ENCODE measurements at regions not wholly inside any gene's neighbourhood (a gene's known extent, or its start where the extent isn't known, plus 50 kb on each side); places are given as distances from the start of the nearest gene placed in this dataset.

DNA sequence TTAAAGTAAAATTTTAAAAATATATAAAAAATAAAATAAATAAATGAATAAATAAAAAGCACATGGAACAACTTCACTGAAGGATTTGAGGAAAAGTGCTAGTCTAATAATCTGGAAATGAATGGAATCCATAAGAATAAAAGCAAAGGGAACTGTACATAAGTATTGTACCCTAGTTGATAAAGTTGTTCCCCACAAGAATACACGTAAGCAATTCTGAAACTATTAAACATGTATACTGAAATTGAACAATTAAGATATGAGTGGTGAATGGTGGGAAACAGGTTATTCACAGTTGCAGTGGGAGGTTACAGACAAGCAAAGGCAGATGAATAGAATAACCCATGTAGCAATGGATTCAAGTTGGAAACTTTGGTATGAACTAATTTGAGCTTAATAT is 853.2 kb upstream of the SOX9 start:
- TF ChIP-seq, protein P1, sequence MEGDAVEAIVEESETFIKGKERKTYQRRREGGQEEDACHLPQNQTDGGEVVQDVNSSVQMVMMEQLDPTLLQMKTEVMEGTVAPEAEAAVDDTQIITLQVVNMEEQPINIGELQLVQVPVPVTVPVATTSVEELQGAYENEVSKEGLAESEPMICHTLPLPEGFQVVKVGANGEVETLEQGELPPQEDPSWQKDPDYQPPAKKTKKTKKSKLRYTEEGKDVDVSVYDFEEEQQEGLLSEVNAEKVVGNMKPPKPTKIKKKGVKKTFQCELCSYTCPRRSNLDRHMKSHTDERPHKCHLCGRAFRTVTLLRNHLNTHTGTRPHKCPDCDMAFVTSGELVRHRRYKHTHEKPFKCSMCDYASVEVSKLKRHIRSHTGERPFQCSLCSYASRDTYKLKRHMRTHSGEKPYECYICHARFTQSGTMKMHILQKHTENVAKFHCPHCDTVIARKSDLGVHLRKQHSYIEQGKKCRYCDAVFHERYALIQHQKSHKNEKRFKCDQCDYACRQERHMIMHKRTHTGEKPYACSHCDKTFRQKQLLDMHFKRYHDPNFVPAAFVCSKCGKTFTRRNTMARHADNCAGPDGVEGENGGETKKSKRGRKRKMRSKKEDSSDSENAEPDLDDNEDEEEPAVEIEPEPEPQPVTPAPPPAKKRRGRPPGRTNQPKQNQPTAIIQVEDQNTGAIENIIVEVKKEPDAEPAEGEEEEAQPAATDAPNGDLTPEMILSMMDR (IDR thresholded peaks at IDR 0.05; ENCODE audit: extremely low read depth in 1 of 2, insufficient read depth in 1 of 2, low read depth in 1 of 2, low read length in 2 of 2): no peak
- no peak for TF ChIP-seq POLR2A (IDR thresholded peaks at IDR 0.05; ENCODE audit: low read depth, low read length)
- TF ChIP-seq POLR2AphosphoS5 (IDR thresholded peaks at IDR 0.05; ENCODE audit: insufficient read depth, low read depth, low read length): no peak
- TF ChIP-seq EZH2 (IDR thresholded peaks at IDR 0.05; ENCODE audit: borderline replicate concordance, low read depth, low read length, severe bottlenecking): no peak
- TF ChIP-seq, protein P2, sequence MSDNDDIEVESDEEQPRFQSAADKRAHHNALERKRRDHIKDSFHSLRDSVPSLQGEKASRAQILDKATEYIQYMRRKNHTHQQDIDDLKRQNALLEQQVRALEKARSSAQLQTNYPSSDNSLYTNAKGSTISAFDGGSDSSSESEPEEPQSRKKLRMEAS (IDR thresholded peaks at IDR 0.05; ENCODE audit: insufficient read depth, insufficient read length): no peak
- no peak for TF ChIP-seq GATA2 (IDR thresholded peaks at IDR 0.05; ENCODE audit: insufficient read depth, insufficient read length, low read depth, low read length)

Data from endothelial cell of umbilical vein (primary cell).